Inferior parietal cortex (tissue), 1 donor: ENCODE measurements at regions not wholly inside any gene's neighbourhood (a gene's known extent, or its start where the extent isn't known, plus 50 kb on each side); places are given as distances from the start of the nearest gene placed in this dataset.
"Not testable (repeated sequence)": the region's sequence is repeated elsewhere in the genome, so short reads cannot be mapped to it uniquely, and the experiment has no call there.

Source experiments
- DNase-seq: peaks from one replicate; pipeline ENCODE4 v3.0.0-alpha.2; 2016; ENCODE audit errors: extremely low spot score

DNA sequence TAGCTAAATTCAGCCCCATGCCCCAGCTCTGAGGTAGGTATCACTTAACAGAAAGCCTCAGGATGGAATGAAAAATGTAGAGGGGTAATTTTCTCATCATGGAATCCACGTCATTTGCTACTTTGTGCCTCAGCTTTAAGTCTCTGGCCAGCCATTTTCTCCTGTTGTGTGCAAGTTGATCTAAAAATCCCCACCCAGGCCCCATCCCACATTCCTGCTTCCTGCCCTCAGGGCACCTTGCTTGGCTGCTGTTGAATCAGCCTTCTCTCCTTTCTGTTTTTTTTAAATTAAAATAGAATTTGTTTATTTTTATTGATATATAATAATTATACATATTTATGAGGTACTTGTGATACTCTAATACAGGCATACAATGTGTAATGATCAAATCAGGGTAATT lies 179.9 kb upstream of the TSHZ3 start:
- DNase-seq: no peak

- DNase-seq: no peak
Observed at GRCh38 chr19:31530781-31531180, 181.5 kb upstream of the TSHZ3 start.

DNA sequence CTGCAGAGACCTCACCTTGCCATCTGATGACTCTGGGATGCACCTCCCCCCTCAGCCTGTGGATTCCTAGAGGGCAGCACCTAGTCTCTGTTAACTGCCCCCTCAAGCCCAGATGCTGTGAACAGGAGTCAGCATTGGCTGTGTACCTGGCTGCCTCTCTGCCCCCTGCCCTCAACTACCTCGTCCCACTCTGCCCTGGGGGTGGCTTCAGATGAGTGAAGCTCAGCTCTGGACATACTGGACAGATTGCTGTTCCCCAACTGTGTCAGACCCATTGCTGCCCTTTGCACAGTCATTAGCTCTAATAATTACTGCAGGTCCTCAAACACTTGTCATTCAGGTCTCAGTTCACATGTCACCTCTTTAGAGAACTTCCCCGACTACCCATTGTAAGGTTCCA lies 182.1 kb upstream of the TSHZ3 start:
- DNase-seq: no peak

DNA sequence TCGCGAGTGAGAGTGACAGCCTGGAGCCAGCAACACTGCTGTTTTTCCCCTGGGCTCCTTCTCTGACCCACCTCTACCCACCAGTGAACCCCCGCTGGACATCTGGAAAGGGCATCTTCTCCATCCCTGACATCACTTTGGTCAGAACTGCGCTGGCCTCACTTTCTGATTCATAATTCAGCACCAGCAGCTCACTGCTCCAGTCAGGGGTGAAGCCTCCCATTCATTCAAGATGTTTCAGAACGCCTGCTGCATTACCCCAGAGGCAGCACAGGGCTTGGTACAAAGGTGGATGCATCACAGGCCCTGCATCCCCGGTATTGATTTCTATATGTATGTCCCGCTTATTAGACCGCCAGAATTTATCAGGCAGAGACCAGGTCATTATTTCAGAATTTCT lies 182.8 kb upstream of the TSHZ3 start:
- DNase-seq: no peak

DNA sequence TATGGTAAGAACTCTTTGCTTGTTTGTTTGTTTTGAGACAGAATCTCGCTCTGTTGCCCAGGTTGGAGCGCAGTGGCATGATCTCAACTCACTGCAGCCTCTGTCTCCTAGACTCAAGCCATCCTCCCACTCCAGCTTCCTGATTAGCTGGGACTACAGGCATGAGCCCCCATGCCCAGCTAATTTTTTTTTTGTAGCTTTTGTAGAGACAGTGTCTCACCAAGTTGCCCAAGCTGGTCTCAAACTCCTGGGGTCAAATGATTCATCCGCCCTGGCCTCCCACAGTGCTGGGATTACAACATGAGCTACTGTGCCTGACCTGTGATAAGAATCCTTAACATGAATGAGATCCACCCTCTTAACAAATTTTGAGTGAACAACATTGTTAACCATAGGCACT lies 183.9 kb upstream of the TSHZ3 start:
- no peak for DNase-seq

- DNase-seq: no peak
Observed at GRCh38 chr19:31534231-31534630, 185.0 kb upstream of the TSHZ3 start.

DNA sequence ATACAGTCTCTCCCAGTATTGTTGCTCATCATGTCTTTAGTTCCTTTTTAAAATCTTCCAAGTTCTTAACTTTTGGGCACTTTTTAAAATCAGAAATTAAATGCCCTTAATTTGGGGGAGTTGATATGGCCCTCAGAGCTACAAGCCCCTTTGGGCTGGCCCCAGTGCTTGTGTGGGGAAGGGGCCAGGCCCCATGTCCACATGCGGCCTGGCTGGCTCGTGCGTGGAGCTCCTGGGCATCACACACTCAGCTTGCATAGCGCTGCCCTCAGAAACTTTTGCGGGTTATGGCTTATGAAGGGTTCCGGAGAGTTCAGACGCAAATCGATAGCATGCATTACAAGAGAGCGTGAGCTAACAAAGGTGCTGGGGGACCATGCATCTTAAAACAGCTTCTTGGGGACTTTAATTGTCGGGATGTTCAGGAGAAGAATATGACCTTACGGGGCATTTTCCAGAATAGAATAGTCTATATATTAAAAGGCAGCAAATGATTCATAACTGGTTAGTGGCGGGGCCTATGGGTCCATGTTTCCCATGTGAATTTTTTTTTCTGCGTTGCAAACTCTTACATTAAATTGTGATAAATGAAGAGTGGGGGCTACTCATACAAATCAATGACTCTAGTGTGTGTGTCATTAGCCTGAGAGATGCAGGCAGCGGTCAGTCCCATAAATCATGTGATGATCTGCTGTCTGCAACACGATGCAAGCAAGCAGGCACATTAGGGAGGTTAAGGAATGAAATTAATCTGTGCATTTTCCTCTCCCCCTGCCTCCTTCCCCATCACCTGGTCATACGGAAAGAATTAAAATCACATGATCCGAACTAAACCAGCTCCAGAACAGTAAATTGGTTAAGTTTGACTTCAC lies 185.8 kb upstream of the TSHZ3 start:
- no peak for DNase-seq

DNA sequence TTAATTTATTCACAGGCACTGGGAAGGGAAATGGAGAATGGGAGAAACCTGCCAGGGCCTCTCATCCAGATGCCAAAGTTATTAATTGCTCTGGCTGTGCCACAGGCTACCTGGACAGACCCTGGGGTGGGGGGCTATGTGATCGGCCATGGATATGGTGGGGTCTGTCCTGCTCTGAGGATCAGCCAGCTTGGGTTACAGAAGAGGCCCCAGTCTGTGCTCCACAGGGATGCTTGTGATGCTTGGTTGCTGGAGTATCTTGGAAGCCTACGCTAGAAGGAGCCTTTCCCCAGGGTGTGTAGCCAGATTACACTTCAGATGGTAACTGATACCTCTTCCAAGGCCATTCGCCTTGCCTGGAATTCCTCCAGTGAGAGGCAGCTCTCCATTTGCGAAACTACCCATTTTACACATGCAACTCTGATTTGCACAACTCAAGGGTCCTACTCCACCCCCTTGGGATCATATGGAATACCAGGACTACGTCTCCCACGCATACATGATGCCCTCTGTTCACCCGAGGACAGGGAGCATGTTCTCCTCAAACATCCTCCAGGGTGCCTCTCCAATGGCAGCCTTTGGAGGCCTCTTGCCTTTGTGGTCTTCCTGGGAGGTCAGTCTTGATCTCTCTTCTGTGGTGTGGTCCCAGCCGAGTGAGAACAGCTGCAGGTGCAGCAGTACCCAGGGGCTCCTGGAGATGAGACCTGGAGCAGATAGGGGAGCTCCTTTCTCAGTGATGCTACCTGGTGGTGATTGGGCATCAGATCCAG lies 186.6 kb upstream of the TSHZ3 start:
- DNase-seq: no peak

GRCh38 chr19:31537136-31537535 lies 187.9 kb upstream of the TSHZ3 start:
- no peak for DNase-seq

DNA sequence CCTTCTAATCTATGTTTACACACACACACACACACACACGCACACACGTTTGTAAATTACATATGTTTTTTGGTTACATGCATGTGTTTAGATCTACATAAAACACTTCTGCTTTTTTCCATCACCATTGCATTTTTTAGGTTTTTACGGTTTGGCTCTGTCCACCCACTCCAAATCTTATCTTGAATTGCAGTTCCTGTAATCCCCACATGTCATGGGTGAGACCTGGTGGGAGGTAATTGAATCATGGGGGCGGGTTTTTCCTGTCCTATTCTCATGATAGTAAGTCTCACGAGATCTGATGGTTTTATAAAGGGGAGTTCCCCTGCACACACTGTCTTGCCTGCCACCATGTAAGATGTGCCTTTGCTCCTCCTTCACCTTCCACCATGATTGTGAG lies 188.7 kb upstream of the TSHZ3 start:
- not testable (repeated sequence) for DNase-seq

- DNase-seq: no peak
Observed at GRCh38 chr19:31538879-31539278, 189.6 kb upstream of the TSHZ3 start.

DNA sequence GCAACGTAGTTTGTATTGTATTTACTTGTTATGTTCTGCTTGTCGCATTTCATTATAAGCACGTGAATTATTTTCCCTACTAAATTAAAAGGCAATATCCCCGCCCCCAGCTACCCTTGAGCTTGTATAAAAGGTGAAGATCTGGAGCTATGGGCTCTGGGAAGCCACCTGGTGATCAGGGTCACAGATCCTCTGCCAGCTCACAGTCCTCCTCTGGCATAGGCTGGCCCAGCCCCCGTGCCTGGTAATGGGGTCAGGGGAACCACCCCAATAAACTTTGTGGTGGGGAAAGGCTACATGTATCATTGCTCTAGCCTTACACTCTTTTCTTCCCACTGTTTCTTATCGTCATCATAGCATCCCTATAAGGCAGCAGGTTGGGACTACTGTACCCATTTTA lies 190.2 kb upstream of the TSHZ3 start:
- DNase-seq: no peak

DNA sequence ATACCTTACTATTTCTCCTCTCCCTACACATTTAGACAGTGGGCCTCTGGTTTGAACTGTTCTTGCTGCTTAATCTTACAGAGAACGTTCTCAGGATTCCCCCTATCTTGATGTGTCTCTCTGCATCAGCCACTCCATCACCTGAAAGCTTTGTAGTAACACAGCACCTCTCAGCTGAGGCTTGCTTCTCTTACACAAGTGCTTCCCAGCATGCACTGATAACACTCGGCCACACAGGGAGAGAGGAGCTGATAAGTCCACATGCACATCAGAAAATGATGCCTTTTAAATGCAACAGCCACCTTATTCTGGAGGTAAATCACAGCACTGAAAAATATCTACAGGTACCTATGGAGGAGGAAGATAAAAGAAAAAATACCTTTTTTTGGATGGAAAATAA lies 192.2 kb upstream of the TSHZ3 start:
- DNase-seq: no peak

GRCh38 chr19:31543456-31543855 lies 194.2 kb upstream of the TSHZ3 start:
- DNase-seq: no peak

DNA sequence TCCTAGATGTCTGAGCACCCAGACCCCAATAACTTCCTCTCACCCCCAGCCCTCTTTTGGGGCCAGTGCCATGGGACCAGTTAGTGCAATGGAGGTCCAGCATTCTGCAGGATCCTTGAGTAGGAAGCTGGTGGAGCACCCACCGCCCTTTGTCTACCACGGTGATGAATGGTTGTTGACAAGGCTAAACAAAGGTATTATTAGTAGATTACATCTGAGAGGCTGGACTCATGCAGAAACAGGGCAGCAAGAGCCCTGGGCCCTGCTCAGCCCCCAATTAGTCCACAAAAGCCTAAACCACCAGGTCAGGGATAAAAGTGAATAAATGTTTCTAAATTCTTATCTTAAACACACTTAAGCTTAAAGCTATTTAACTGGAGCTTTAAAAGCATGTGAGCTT lies 196.5 kb upstream of the TSHZ3 start:
- no peak for DNase-seq

DNA sequence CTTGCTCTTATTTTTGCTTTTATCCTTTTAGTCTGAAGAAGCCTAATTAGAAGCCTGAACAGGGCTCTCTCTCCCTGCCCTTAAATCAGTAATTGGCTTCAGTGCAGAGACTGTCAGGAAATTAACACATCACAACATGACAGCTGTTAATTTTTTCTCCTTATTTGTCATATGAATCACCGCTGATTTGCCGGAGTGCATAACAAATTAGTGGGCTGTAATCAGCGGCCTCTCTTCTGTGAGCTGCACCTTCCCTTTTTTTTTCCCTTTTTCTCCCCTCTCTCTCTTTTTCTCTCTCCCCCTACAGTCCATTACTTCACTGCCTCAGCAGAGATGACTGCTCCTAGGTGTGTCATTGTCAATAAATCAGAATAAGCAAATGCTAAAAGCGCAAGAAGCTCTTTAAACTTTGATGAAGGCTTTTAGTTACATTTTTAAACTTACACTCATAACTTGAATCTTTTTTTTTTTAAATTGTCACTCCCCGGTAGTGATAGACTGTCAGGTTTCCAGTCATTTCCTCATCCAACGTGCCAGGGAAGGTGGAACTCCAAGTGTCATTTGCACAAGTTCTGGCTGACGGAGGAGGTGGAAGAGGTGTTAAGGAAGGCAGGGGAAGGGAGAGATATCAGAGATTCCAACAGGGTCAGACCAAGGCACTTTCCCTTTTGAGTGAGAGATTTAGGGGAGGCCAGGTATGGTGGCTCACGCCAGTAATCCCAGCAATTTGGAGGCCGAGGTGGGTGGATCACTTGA lies 197.1 kb upstream of the TSHZ3 start:
- no peak for DNase-seq

GRCh38 chr19:31548941-31549340 lies 199.7 kb upstream of the TSHZ3 start:
- peak; percentile 7 for DNase-seq

DNA sequence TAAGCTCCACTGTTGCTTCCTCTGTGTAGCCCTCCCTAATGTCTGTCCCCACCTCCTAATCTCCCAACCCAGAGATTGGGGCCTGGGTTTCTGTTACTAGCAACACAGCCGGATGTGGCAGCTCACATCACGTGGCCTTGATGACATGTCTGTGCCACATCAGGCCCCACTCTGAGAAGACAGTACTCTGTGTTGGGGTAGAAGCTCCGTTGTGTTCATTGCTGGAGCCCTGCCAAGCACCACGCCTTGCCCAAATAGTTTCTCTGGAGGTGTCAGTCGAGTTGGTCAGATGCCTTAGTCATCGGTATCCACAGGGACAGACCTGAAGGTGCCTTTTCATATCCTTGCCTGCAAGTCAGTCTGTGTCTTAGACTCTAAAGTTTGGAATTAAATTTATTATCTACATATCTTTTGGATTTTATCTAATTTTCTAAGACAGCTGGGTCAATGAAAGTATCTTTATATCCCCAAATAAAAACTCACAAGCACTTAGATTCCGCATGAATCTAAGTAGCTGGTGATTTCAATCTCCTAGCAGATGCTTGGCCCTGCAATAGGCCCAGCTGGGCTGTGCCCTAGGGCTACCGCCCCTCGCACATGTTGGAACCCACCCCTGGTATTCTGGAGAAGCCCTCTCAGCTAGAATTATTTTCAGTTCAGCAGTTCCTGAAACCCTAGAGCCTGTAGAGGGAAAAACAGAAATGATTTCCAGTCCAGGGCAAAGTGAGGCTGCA lies 204.0 kb upstream of the TSHZ3 start:
- no peak for DNase-seq

- DNase-seq: no peak
Observed at GRCh38 chr19:31553846-31554215, 204.6 kb upstream of the TSHZ3 start.

DNA sequence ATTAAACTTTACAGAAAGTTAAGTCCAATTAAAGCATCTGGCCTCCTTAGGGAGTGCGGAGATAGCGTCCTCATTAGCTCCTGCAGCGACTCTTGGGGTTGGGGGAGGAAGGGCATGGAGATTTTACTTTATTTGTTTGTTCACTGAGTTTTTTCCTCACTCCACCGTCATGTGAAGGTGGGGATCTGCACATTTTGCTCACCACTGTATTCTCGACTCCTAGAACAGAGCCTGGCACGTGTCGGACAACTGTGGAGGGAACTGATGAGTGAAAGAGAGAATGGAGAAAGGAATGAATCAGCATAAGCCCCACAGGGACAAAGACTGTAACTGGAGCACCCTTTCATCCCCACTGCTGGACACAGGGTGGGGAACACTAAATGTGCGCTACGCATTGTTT lies 205.1 kb upstream of the TSHZ3 start:
- DNase-seq: no peak

DNA sequence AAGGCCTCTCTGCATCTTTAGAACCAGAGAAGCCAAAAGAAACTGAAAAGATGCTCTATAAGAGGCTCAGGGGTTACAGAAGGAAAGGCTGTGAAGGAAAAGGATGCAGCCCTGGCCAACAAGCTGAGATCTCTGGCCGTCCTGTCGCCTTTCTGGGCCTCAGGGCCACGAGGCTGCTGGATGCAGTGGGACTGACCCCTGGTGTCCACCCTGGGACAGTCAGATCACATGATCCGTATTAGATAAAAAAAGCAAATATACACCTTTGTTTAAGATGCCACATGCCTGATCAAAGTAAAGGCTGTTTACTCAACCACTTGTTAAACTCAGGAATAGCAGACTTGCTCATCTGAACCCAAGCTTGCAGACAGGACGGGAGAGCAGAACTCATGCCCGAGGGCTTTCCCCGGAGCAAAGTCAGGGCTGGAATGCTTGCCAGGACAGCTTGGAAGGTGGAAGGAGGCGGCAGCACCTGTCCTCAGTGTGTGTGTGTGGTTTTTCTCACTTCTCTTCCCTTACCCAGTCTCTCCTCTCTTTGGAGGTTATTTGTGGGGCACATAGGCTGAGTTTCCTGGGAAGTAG lies 206.5 kb upstream of the TSHZ3 start:
- no peak for DNase-seq
